HG03565 (cell line): ENCODE measurements at regions not wholly inside any gene's neighbourhood (a gene's known extent, or its start where the extent isn't known, plus 50 kb on each side); places are given as distances from the start of the nearest gene placed in this dataset.

Experiments used
- ATAC-seq: cut with Tn5 transposase; IDR thresholded peaks from one replicate; pipeline ENCODE4 v1.9.1; 2021; ENCODE audit warnings: mild to moderate bottlenecking, moderate library complexity; ENCODE audit not compliant: unreplicated experiment

DNA sequence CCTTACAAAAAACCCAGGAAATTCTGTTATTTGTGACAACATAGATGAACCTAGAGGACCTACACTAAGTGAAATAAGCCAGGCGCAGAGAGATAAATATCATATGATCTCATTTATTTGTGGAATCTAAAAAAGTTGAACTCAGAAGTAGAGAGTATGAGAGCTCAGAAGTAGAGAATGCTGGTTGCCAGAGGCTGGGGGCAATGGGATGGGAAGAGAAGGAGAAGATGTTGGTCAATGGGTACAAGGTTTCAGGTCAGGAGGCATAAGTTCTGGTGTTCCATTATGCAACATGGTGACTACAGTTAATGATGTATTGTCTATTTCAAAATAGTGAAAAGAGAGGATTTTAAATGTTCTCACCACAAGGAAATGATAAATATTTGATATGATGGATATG lies 259.1 kb upstream of the POU3F1 start:
- ATAC-seq, result no peak

DNA sequence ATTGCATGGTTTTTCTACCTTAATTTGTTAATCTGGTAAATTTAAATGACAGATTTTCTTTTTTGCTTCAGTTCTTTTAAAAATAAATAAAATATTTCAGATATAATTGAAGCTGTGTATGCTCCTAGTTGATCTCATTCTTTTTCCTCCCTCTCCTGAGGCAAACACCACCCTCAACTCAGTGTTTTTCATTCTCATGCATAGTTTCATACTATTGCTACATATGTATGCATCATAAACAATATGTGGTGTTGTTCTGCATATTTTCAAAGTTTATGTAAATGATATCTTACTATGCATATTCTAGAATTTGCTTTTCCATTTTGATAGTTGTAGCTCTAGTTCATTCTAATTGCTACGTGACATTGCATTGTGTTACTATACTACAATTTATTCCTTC lies 257.2 kb upstream of the POU3F1 start:
- no peak for ATAC-seq

DNA sequence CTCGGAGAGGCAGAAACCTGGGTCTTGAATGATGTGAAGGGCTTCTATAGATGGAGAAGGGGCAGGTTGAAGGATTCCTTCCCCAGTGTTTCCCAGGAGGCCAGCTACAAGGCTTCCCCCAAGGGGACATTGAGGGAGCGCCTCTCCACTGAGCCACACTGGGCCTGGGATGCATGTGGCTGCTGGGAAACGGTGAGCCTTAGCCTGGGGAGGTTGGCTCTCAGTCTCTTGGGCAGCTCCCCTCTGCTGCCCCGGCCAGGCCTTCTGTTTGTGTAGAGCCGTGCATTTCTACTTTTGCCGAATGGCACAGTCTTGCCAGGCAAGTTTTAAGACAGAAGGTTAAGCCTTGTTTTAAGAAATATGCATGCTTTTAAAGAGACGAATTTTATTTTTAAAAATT lies 254.4 kb upstream of the POU3F1 start:
- no peak for ATAC-seq

DNA sequence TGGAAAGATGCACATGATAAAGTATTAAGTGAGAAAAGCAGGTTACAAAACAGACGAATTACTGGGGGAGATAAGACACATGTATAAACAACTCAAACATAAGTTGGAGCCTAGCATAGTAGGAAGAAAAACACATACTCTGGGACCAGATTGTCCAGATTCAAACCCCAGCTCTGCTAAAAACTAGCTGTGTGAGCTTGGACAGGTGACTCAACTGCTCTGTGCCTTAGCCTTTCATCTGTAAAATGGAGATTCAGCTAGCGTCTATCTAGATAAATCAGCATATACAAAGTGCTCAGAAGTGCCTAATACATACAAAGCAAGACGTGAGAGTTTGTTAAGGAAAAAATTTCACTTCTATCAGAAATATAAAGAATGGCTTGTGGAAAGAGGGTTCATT lies 254.0 kb upstream of the POU3F1 start:
- ATAC-seq, result no peak

DNA sequence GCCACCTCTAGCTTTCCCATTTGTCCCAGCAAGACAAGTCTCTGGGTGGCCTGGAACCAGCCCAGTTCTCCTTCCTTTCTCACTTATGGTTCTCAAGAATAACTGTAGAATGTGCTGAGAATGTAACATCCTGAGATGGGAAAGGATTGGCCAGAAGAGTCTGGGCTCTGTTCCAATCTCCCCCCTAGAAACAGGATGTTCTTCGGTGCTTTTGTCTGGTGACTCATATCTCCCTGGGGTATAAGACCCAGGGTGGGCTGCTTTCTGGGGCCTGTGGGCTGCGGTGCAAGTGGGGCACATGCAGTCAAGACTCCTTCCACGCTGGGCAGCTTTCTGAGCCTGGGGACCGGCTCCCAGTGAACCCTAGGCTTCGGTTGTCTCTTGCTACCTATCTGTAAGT lies 251.2 kb upstream of the POU3F1 start:
- ATAC-seq, result no peak

DNA sequence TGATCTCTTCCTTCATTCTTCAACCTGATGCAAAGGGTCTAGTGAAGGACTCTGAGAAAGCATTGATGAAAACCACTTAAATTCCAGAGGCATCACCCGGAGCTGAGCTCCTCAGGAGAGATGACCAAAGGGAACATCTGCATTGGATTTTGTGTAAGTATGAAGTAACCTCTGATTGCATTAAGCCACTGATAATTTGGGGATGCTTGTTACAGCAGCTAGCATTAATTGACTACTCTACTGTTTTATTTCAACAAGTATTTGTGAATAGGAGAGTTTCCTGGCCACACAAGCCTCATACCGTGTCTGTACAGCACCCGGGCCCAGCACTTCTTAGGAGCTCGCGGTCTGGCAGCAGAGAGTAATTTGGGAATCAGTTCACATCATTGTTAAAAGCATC lies 250.7 kb upstream of the POU3F1 start:
- no peak for ATAC-seq

DNA sequence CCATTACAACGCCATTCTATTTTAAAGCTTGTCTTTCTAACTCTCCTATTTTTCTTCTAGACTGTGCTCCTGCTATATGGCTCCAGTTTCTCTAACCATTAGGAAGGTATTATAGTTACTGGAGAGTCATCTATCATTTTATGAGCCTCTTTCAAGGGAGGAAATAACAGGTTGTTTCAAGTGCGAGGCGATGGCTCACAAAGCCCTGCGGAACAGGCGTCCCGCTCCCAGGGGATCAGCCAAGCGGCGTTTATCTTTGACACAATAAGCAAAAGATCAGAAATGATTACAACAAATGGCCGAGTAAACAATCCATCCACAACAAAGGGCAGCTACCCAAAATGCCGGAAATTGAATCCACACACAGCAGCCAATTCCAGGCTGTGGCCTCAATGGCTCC lies 249.5 kb upstream of the POU3F1 start:
- no peak for ATAC-seq

DNA sequence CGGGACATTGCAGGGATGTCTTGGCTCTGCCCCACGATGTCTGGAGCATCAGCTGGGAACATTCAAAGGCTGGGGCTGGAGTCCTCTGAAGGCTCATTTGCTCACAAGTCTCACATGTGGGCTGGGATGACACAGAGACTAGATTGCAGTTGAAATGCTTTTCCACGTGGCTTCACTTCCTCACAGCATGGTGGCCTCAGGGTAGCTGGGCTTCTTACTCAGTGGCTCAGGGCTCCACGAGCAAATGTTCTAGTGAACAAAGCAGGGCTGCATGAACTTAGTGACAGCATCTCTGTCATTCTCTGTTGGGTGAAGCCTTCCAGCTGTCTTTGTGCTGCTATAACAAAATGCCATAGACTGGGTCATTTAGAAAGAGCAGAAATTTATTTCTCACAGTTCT lies 247.0 kb upstream of the POU3F1 start:
- ATAC-seq, result no peak

DNA sequence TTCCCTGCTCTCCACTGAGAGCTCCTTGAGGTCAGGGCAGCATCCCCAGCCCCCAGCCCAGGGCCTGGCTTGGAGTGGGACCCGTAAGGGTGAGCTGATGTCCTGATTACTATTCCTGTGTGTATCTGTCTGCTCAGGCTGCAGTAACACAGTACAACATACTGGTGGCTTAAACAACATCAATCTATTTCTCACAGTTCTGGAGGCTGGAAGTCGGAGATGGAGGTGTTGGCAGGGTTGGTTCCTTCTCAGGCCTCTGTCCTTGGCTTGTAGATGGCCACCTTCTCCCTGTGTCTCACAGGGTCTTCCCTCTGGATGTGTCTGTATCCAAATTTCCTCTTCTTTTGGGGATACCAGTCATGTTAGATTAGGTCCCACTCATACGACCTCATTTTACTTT lies 246.4 kb upstream of the POU3F1 start:
- ATAC-seq, result no peak

DNA sequence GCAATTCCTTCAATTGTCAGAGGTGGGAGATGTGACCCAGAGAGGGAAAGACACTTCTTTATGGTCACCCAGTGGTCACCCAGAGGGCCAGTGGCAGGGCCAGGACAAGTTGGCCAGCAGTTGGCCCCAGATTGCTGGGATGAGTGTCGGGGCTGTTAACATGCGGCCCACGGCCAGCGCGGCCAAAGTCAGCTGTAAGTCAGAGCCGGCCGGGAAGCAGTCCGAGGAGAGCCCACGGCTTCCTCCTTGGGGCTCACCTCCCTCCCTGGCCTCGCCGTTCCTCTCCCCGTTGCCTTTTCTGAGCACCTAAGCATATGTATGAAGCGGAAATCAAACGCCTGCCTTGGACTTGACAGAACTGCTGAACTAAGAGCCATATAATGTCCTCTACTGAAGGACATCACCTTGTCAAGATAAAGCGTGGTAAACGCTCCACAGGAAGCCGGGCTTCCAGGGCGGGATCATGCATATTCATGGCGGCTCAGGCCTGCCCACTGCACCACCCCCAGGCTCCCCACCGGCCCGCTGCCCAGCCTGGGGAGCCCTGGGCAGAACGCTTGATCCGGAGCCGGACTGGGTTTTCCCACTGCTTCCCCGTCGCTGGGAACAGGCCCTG lies 245.4 kb upstream of the POU3F1 start:
- no peak for ATAC-seq

DNA sequence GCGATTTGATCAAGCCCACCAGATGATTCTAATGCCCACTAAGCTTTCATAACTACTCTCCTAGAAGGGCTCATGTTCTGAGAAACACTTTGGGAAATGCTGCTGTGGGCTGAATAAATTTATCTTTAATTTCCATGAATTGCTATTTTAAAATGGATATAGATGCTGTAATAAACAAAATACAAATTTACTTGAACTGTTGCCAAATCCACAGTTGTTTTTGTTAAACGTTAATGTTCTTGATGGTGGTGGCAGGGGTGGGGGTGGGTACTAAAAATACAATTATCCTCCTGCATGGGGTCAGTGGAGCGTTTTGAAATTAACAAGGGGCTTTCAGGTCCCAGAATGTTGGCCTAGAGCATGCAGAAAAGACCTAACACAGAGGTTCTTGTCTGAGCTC lies 244.7 kb upstream of the POU3F1 start:
- no peak for ATAC-seq

DNA sequence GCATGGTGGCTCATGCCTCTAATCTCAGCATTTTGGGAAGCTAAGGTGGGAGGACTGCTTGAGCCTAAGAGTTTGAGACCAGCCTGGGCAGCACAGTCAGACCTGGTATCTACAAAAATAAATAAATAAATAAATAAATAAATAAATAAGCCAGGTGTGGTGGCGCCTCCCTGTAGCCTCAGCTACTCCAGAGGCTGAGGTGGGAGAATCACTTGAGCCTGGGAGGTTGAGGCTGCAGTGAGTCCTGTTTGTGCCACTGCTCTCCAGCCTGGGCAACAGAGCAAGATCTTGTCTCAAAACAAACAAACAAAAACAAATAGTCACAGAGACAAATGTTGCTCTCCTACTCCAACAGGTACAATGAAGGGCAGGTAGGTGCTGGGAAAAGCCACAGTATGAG lies 242.4 kb upstream of the POU3F1 start:
- no peak for ATAC-seq

DNA sequence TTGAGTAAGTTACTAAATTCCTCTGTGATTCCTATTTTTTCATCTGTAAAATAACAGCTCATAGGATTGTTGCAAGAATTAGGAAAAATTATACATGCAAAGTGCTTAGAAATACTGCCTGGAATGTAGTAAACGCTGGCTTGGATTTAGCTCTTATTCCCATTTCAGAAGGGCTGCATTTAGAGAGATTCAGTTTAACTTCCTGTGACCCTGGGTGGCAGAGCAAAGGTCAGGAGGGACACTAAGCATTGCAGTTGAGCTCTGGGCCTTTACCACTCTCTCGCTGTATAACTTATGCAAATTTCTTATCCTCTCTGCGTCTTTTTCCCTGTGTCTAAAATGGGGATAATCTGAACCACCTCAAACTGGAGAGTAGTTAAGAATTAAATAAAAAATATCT lies 241.0 kb upstream of the POU3F1 start:
- ATAC-seq, result no peak

DNA sequence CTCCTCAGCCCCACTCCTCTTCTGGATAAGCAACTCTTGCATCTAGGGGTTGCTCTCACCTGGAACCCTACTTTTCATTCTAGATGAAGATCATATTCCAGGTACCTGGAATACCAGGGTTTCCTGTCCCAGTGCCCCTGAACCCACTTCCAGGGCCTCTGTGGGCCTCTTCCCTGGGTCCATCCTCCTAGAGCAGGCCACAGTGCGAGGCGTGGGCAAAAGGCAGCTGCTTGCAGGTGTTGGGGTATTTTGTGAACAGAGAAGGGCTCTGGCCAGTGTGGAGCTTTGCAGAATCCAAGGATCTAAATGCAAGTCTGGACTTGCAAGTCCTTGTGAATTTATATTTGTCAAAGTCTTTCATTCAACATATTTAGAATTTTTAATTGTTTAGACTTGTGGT lies 240.4 kb upstream of the POU3F1 start:
- no peak for ATAC-seq

DNA sequence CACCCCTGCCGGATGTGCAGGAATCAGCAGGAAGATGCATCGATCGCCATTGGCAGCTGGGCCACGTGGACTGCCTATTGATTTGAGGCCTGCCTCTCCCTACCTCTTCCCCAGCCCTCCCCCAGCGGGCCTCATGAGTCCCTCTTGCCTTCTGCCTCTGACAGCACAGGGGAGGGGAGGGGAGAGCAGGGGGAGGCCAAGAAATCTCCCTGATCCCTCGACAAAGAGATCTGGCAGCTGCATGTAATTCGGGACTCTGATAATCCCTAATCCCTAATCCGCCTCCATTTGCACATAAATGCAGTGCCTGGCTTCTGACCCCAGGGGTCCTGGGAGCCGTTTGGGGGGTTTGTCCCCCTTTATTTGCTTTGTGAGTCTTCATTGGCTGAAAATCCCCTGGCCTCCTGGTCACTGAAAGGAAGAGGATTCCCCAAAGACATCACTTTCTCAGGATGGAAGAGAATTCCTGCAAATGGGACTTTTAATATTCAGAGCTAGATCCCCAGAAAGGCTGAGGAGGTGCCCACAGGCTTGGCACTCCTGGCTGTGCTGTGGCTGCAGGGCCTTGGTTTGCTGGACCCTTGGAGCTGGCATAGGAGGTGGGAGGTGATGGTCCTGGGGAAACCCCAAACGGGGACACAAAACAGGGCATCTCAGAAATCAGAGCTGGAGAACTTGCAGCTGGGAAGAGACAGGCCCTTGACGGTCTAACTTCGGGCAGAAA lies 239.4 kb upstream of the POU3F1 start:
- no peak for ATAC-seq

DNA sequence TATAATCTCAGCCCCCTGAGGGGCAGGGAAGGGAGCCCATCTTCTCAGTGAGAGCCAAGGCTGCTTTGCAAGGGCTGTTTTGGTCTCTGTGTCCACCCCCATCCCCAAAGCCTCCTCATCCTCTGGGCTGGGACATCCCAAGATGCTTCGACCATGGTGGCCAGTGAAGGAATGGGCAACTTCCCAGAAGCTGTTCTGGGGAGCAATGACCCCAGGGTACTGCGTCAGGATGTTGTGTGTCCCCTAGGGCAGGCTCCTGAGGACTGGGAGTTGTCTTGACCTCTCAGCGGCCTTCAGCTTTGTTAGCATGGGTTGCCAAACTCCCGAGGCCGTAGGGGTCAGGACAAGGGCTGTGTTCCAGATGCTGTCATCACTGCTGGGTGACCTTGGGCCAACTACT lies 238.4 kb upstream of the POU3F1 start:
- ATAC-seq, result no peak

DNA sequence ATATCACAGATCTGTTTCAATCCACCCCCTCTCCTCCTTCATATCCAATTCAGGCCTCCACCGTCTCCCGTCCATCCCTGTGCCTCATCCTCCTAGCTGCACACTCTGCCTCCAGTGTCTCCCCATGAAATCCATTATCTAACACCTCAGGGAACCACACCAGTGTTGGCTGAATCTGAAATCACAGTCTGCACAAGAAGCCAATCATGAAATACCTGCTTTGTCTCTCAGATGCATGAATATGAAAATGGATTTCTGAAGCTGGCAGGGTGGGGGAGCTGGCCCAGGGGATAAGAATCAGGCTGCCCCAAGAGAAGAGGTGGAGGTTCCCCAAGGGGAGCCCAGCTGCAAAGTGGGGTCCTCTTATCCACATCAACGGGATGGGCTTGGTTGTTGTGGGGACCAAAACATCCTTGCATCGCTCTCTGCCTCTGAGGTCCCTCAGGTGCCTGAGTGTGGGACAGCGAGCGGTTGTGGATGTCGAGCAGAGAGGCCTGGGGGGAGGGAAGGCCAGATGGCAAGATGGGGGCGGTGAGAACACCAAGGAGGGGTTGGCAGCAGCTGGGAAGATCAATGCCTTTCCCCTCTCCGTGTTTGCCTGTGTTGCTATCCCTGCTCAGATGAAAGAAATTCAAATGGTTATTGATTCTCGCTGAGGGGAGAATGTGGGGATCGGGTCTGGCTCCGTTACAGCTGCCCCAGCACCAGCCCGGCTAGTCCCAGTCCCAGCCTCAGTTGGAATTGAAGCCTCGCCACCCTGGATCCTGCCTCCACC lies 237.3 kb upstream of the POU3F1 start:
- ATAC-seq, result no peak

DNA sequence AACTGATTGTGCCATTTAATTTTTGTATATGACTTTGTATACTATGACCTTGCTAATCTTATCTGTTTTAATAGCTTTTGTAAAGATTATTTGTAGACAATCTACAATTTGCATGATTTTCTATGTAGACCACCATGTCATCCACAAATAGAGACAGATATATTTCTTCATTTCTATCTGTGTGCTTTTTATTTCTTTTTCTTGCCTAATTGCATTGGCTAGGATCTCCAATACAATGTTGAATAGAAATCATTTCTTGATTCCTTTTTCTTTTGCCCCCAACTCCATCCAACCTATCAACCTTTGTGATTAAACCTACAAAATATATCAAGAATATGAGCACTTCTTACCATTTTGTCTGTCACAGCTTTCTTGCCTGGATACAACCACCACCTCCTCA lies 232.6 kb upstream of the POU3F1 start:
- ATAC-seq, result no peak

DNA sequence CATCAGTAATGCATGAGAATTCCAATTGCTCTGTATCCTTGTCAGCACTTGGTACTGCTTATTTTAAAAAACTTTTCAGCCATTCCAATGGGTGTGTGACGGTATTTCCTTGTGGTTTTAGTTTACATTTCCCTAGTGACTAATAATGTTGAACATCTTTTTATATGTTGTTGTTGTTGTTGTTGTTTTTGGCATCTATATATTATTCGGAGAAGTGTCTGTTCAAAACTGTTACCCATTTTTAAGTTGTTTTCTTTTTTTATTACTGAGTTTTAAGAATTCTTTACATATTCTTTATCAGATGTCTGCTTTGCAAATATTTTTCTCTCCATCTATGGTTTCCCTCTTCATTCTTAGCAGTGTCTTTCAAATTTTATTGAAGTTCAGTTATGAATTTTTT lies 231.1 kb upstream of the POU3F1 start:
- ATAC-seq, result no peak

DNA sequence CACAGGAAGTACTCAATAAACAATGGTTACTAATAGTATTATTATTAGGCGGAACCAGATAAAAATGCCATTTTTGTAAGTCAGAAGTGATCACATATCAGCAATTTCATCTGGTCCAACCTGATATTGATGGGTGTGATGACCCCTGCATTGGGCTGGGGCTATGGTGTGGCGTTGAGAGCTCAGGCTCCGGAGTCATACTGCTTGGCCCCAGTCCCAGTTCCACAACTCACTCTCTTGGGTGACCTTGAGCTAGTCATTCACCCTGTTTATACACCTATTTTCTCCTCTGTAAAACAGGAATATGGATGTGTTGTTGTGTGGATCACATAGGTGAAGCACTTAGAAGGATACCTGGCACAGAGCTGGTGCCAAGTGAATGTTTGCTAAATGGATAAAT lies 229.4 kb upstream of the POU3F1 start:
- no peak for ATAC-seq

DNA sequence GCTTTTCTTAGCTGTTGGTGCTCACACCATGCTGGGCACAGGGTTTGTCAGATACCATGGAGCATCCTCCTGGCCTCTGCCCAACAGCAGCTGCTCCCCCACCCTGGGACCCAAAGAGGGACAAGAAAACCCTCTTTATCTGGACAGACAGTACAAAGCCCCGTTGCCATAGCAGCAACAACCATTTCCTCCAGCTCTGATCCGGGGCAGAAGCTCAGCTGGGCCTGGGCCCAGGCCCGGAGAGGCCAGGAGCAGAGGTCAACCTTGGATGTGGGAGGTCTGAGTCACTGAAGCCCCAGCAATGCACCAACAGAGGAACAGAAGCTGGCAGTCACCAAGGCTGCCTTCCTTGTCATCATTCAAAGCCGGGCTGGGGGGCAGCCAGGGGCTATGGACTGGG lies 228.4 kb upstream of the POU3F1 start:
- no peak for ATAC-seq

DNA sequence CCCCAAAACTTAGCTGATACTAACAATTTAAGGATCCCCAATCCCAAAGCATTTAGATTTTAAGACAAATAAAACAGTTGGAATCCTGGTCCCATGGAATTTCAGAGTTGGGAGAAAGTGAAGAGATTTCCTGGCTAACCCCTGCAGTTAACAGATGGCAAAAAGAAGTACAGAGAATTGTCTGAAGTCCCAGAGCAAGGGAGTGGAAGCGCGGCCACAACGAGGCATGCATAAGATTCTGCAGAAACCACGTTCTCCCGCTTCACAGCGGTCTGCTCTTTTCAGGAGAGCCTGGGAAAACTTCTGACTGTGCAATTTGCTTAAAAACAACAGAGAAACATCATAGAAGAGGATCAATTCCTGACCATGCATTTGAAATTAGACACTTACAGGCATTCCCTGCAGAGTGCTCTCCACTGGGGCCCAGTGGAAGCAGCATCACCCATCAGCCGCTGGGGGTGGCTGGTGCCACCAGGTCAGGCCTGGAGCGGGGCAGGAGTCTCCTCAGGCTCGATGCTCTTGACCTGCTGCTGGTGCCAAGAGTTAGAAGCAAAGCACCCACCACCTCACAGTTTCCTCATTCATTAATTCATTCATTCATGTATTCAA lies 226.7 kb upstream of the POU3F1 start:
- ATAC-seq, result no peak
